Kidney epithelial cell (primary cell): ENCODE measurements at regions not wholly inside any gene's neighbourhood (a gene's known extent, or its start where the extent isn't known, plus 50 kb on each side); places are given as distances from the start of the nearest gene placed in this dataset.

Experiments used
- DNase-seq: peaks from one replicate; pipeline ENCODE4 v3.0.0-alpha.2; 2010; ENCODE audit warnings: low read depth
- H3K27me3 ChIP-seq: 2 replicates; pipeline ENCODE4 v1.6.0; 2011; ENCODE audit warnings: low read length; ENCODE audit not compliant: control insufficient read depth, insufficient read depth
- H3K36me3 ChIP-seq: 2 replicates; pipeline ENCODE4 v1.5.1; 2011; ENCODE audit warnings: low read length; ENCODE audit not compliant: control insufficient read depth, insufficient read depth
- H3K4me3 ChIP-seq: 2 replicates; pipeline ENCODE4 v1.5.1; 2011; ENCODE audit warnings: low read depth, mild to moderate bottlenecking, control low read depth, low read length
- TF ChIP-seq, protein P1 (sequence below): IDR thresholded peaks from 2 replicates; pipeline ENCODE4 v1.5.1; 2011; ENCODE audit warnings: mild to moderate bottlenecking, moderate library complexity, low read length, control low read depth, inconsistent platforms; ENCODE audit not compliant: insufficient read depth, poor library complexity, severe bottlenecking

DNA sequence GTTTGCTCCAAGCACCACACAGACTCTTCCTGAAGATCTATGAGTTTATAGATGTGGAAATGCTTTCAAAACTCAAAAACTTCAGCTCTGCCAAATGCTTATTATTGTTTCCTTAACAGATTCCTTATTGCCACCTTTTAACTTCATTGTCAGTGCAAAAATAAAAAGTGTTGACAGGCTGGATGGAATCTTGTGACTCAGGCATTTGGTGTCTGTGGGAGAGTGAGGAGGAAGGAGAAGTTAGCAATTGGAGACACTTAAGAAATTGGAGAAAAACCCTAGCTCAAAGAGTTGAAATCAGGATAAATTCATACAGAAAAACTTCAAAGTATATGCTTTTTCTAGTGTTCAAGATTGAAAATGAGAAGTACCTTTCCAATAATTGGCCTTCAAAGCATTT, 140.6 kb upstream of the PUM3 start:
- Histone ChIP-seq H3K27me3 (no peaks in the 10 kb centered on the region), H3K4me3 (no peak overlapping the region), H3K36me3 (no peaks in the 10 kb centered on the region)
- TF ChIP-seq, protein P1, sequence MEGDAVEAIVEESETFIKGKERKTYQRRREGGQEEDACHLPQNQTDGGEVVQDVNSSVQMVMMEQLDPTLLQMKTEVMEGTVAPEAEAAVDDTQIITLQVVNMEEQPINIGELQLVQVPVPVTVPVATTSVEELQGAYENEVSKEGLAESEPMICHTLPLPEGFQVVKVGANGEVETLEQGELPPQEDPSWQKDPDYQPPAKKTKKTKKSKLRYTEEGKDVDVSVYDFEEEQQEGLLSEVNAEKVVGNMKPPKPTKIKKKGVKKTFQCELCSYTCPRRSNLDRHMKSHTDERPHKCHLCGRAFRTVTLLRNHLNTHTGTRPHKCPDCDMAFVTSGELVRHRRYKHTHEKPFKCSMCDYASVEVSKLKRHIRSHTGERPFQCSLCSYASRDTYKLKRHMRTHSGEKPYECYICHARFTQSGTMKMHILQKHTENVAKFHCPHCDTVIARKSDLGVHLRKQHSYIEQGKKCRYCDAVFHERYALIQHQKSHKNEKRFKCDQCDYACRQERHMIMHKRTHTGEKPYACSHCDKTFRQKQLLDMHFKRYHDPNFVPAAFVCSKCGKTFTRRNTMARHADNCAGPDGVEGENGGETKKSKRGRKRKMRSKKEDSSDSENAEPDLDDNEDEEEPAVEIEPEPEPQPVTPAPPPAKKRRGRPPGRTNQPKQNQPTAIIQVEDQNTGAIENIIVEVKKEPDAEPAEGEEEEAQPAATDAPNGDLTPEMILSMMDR: no peak
- no peak for DNase-seq

GRCh38 chr9:2979957-2980610, 136.2 kb upstream of the PUM3 start:
- no peak for DNase-seq
- TF ChIP-seq, protein P1: no peak
- H3K4me3 ChIP-seq: no peak overlapping the region
- no peaks in the 10 kb centered on the region for H3K36me3 ChIP-seq
- no peaks in the 10 kb centered on the region for H3K27me3 ChIP-seq

DNA sequence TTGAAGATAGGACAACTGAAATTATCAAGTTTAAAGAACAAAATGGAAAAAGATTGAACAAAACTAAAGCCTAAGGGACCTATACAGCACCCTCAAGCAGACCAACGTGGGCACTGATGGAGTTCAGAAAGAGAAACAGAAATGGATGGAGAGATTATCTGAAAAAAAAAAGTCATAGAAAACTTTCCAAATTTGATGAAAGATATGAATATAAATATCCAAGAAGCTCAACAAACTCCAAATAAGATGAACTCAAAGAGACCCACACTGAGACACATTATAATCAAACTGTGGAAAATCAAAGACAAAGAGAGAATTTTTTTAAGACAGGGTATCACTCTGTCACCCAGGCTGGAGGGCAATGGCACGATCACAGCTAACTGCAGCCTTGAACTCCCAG, 128.6 kb upstream of the PUM3 start:
- TF ChIP-seq, protein P1: no peak
- no peaks in the 10 kb centered on the region for H3K27me3 ChIP-seq

GRCh38 chr9:2970864-2971263, 127.0 kb upstream of the PUM3 start:
- TF ChIP-seq, protein P1: no peak
- no peak overlapping the region for H3K4me3 ChIP-seq
- no peaks in the 10 kb centered on the region for H3K36me3 ChIP-seq
- no peak for DNase-seq
- no peaks in the 10 kb centered on the region for H3K27me3 ChIP-seq

More for the DNA sequence above, 128.6 kb upstream of the PUM3 start:
- Histone ChIP-seq H3K4me3 (no peak overlapping the region), H3K36me3 (no peaks in the 10 kb centered on the region)
- DNase-seq: no peak

DNA sequence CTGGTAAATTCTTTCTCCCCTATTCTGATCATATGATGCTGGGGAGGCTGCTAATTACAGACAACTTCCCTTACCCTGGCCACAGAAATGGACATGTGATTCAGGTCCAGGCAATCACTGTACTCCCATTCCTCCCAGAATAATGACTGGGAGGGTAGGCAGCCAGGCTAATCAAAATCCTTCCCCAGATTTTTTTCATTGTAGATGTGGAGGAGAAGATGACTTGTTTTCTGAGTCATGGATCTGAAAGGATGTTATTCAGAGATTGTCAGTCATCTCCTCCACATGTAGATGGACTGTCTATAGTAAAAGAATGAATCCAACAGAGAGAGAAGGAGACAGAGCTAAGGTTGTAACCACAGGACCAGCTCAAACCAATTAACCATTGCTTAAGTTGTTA, 123.9 kb upstream of the PUM3 start:
- no peak overlapping the region for H3K4me3 ChIP-seq
- H3K27me3 ChIP-seq: no peaks in the 10 kb centered on the region
- H3K36me3 ChIP-seq: no peaks in the 10 kb centered on the region
- DNase-seq: no peak
- TF ChIP-seq, protein P1: no peak
